ENCODE measurements at regions not wholly inside any gene's neighbourhood (a gene's known extent, or its start where the extent isn't known, plus 50 kb on each side); places are given as distances from the start of the nearest gene placed in this dataset.
"Not testable (repeated sequence)": the region's sequence is repeated elsewhere in the genome, so short reads cannot be mapped to it uniquely, and the experiment has no call there.

- Histone ChIP-seq H3K79me2 (ENCODE audit: control insufficient read depth, insufficient read depth, low read length) (no peaks in the 10 kb centered on the region), H3K27me3 (ENCODE audit: control insufficient read depth, extremely low read depth, insufficient read depth, low read length) (no peaks in the 10 kb centered on the region), H3K9me1 (ENCODE audit: control insufficient read depth, extremely low read depth, insufficient read depth, low read length) (no peaks in the 10 kb centered on the region), H3K4me1 (ENCODE audit: control insufficient read depth, extremely low read depth, insufficient read depth, low read length) (no peaks in the 10 kb centered on the region), H3K4me3 (ENCODE audit: control insufficient read depth in 2 of 3, extremely low read depth in 1 of 3, insufficient read depth in 2 of 3, low read depth in 1 of 3, low read length in 3 of 3) (no peak overlapping the region), H3K27ac (ENCODE audit: control insufficient read depth, insufficient read depth, low read length) (no peak overlapping the region), H2AFZ (ENCODE audit: control insufficient read depth, low read length) (no peak overlapping the region), H3K9me3 (ENCODE audit: control insufficient read depth, low read depth, low read length) (no peaks in the 10 kb centered on the region), H3K9ac (ENCODE audit: control insufficient read depth, extremely low read depth, insufficient read depth, low read length) (no peak overlapping the region), H3K36me3 (ENCODE audit: control insufficient read depth in 2 of 2, extremely low read depth in 1 of 2, insufficient read depth in 2 of 2, low read length in 2 of 2) (no peaks in the 10 kb centered on the region), H3K4me2 (ENCODE audit: control insufficient read depth, extremely low read depth, insufficient read depth, low read depth, low read length) (no peak overlapping the region), H4K20me1 (ENCODE audit: control insufficient read depth, extremely low read depth, insufficient read depth, low read length) (no peaks in the 10 kb centered on the region)
- DNase-seq (ENCODE audit: low read depth, low spot score), result no peak
- TF ChIP-seq EZH2 (IDR thresholded peaks at IDR 0.05; ENCODE audit: low read length), result no peak
- TF ChIP-seq CTCF (optimal IDR thresholded peaks at IDR 0.05 in 1 of 3, IDR thresholded peaks at IDR 0.05 in 1 of 3, conservative IDR thresholded peaks at IDR 0.05 in 1 of 3; ENCODE audit: extremely low read depth in 1 of 3, insufficient read depth in 2 of 3, low read length in 3 of 3), result peak; percentile 37 to 56 (median 45)
- dilution Hi-C loops (cut with MboI; ENCODE audit: extremely low pct_ligation_motif_present, low sequenced_read_pairs), result no loop called here
- FAIRE-seq, result no peak
Measured at GRCh38 chr10:57579926-57580325, 687.8 kb downstream of the IPMK start.

- H3K79me2 ChIP-seq (ENCODE audit: control insufficient read depth, insufficient read depth, low read length), result no peaks in the 10 kb centered on the region
- no peak overlapping the region for H3K9ac ChIP-seq (ENCODE audit: control insufficient read depth, extremely low read depth, insufficient read depth, low read length)
- FAIRE-seq, result no peak
- no peak overlapping the region for H3K4me3 ChIP-seq (ENCODE audit: control insufficient read depth in 2 of 3, extremely low read depth in 1 of 3, insufficient read depth in 2 of 3, low read depth in 1 of 3, low read length in 3 of 3)
- H3K9me1 ChIP-seq (ENCODE audit: control insufficient read depth, extremely low read depth, insufficient read depth, low read length), result no peaks in the 10 kb centered on the region
- no peak overlapping the region for H3K4me2 ChIP-seq (ENCODE audit: control insufficient read depth, extremely low read depth, insufficient read depth, low read depth, low read length)
- no peak for DNase-seq (ENCODE audit: low read depth, low spot score)
- TF ChIP-seq CTCF (optimal IDR thresholded peaks at IDR 0.05 in 1 of 3, IDR thresholded peaks at IDR 0.05 in 1 of 3, conservative IDR thresholded peaks at IDR 0.05 in 1 of 3; ENCODE audit: extremely low read depth in 1 of 3, insufficient read depth in 2 of 3, low read length in 3 of 3), result no peak
- no peak for TF ChIP-seq EZH2 (IDR thresholded peaks at IDR 0.05; ENCODE audit: low read length)
- dilution Hi-C loops (cut with MboI; ENCODE audit: extremely low pct_ligation_motif_present, low sequenced_read_pairs), result no loop called here
- no peaks in the 10 kb centered on the region for H3K36me3 ChIP-seq (ENCODE audit: control insufficient read depth in 2 of 2, extremely low read depth in 1 of 2, insufficient read depth in 2 of 2, low read length in 2 of 2)
- H3K27me3 ChIP-seq (ENCODE audit: control insufficient read depth, extremely low read depth, insufficient read depth, low read length), result no peaks in the 10 kb centered on the region
- H3K9me3 ChIP-seq (ENCODE audit: control insufficient read depth, low read depth, low read length), result no peaks in the 10 kb centered on the region
- no peaks in the 10 kb centered on the region for H3K4me1 ChIP-seq (ENCODE audit: control insufficient read depth, extremely low read depth, insufficient read depth, low read length)
- no peaks in the 10 kb centered on the region for H4K20me1 ChIP-seq (ENCODE audit: control insufficient read depth, extremely low read depth, insufficient read depth, low read length)
- H2AFZ ChIP-seq (ENCODE audit: control insufficient read depth, low read length), result no peak overlapping the region
- H3K27ac ChIP-seq (ENCODE audit: control insufficient read depth, insufficient read depth, low read length), result no peak overlapping the region
Measured at GRCh38 chr10:57562211-57562610, 705.5 kb downstream of the IPMK start.

- H3K27me3 ChIP-seq (ENCODE audit: control insufficient read depth, extremely low read depth, insufficient read depth, low read length); H3K4me1 ChIP-seq (ENCODE audit: control insufficient read depth, extremely low read depth, insufficient read depth, low read length); H3K27ac ChIP-seq (ENCODE audit: control insufficient read depth, insufficient read depth, low read length); H4K20me1 ChIP-seq (ENCODE audit: control insufficient read depth, extremely low read depth, insufficient read depth, low read length); FAIRE-seq; H3K4me2 ChIP-seq (ENCODE audit: control insufficient read depth, extremely low read depth, insufficient read depth, low read depth, low read length); dilution Hi-C loops (cut with MboI; ENCODE audit: extremely low pct_ligation_motif_present, low sequenced_read_pairs); H3K9ac ChIP-seq (ENCODE audit: control insufficient read depth, extremely low read depth, insufficient read depth, low read length); H3K9me3 ChIP-seq (ENCODE audit: control insufficient read depth, low read depth, low read length); H3K9me1 ChIP-seq (ENCODE audit: control insufficient read depth, extremely low read depth, insufficient read depth, low read length); DNase-seq (ENCODE audit: low read depth, low spot score); H3K36me3 ChIP-seq (ENCODE audit: control insufficient read depth in 2 of 2, extremely low read depth in 1 of 2, insufficient read depth in 2 of 2, low read length in 2 of 2); H3K4me3 ChIP-seq (ENCODE audit: control insufficient read depth in 2 of 3, extremely low read depth in 1 of 3, insufficient read depth in 2 of 3, low read depth in 1 of 3, low read length in 3 of 3); H3K79me2 ChIP-seq (ENCODE audit: control insufficient read depth, insufficient read depth, low read length); H2AFZ ChIP-seq (ENCODE audit: control insufficient read depth, low read length): not testable (repeated sequence)
Measured at GRCh38 chr10:57551774-57552173, 715.9 kb downstream of the IPMK start.

Measured in keratinocyte (primary cell).